Colonic mucosa (tissue), 4 donors: ENCODE measurements at regions not wholly inside any gene's neighbourhood (a gene's known extent, or its start where the extent isn't known, plus 50 kb on each side); places are given as distances from the start of the nearest gene placed in this dataset.

Experiments used
- DNase-seq: peaks from one replicate; pipeline ENCODE4 v3.0.0-alpha.2; 2020
- H3K27ac ChIP-seq: fragments of 200-600 bp; one replicate; pipeline ENCODE4 v1.8.0; 2021
- H3K27me3 ChIP-seq: fragments of 200-600 bp; one replicate; pipeline ENCODE4 v1.8.0; 2021
- H3K36me3 ChIP-seq: fragments of 200-600 bp; one replicate; pipeline ENCODE4 v1.8.0; 2021
- H3K4me1 ChIP-seq: fragments of 200-600 bp; one replicate; pipeline ENCODE4 v1.8.0; 2021; ENCODE audit warnings: mild to moderate bottlenecking
- H3K4me3 ChIP-seq: fragments of 200-600 bp; one replicate; pipeline ENCODE4 v1.8.0; 2021
- H3K9ac ChIP-seq, 2 donors: one replicate each; pipeline ENCODE4 v1.7.0; 2013; ENCODE audit warnings: control low read depth in 2 of 2, low read depth in 2 of 2, low read length in 2 of 2
- H3K9me3 ChIP-seq: fragments of 200-600 bp; one replicate; pipeline ENCODE4 v1.8.0; 2021
- intact Hi-C: fragments of 100-400 bp; cut with DNase I; formaldehyde crosslinking; loops from one replicate; pipeline ENCODE4 v1.14.1; 2022
- TF ChIP-seq, protein P1 (sequence below): fragments of 200-600 bp; IDR thresholded peaks from one replicate; pipeline ENCODE4 v1.8.0; 2022; ENCODE audit warnings: antibody characterized with exemption, mild to moderate bottlenecking
- donor health status: healthy.
- donor health status: DM: no; HTN: no; CAD: no.
- donor health status: DM: no; HTN: no; CAD: no.

- intact Hi-C loops = no loop called here
- TF ChIP-seq, protein P1, sequence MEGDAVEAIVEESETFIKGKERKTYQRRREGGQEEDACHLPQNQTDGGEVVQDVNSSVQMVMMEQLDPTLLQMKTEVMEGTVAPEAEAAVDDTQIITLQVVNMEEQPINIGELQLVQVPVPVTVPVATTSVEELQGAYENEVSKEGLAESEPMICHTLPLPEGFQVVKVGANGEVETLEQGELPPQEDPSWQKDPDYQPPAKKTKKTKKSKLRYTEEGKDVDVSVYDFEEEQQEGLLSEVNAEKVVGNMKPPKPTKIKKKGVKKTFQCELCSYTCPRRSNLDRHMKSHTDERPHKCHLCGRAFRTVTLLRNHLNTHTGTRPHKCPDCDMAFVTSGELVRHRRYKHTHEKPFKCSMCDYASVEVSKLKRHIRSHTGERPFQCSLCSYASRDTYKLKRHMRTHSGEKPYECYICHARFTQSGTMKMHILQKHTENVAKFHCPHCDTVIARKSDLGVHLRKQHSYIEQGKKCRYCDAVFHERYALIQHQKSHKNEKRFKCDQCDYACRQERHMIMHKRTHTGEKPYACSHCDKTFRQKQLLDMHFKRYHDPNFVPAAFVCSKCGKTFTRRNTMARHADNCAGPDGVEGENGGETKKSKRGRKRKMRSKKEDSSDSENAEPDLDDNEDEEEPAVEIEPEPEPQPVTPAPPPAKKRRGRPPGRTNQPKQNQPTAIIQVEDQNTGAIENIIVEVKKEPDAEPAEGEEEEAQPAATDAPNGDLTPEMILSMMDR = no peak
- Histone ChIP-seq H3K9ac (no peak overlapping the region), H3K27ac (no peak overlapping the region), H3K27me3 (no peaks in the 10 kb centered on the region), H3K9me3 (no peaks in the 10 kb centered on the region), H3K36me3 (no peaks in the 10 kb centered on the region), H3K4me1 (no peaks in the 10 kb centered on the region), H3K4me3 (no peak overlapping the region)
- DNase-seq = no peak
These were observed 1471.7 kb downstream of the CDH8 start for GRCh38 chr16:60564588-60564987.

DNA sequence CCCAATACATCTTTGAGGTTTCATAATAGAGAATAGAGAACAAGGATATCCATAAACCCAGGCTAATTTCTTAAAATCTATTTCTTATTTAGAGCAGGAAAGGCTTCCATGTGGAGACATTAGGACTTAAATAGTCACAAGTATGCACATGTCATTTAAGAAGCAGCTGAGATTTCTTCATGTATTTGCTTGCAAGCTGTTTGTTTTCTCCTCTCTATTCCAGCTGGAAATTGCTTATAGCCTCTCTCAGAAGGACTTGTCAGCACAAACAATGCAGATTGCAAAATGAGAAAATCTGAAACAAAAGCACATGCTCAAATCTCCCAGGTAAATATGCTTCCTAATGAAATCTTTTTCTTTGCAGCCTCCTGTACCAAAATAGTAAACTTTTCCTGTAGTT is 1473.1 kb downstream of the CDH8 start:
- intact Hi-C loops = no loop called here
- H3K27ac ChIP-seq = no peak overlapping the region

DNA sequence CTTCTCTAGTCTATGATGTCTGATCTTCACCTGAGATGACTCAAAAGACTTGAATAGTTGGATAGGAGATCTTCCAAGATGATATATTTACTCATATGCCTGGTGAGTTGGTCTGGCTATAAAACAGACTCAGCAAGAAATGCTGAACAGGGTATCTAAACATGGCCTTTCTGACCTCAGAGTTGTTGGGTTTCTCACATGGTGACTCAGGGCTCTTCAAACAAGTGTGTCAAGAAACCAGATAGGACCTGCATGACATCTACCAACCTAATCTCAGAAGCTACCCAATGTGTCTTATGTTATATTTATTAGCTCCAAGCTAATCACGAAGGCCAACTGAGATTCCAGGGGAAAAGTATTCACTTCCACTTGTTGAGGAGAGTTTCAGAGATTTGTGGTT is 1477.3 kb downstream of the CDH8 start:
- no peak for DNase-seq
- TF ChIP-seq, protein P1 = no peak
- H3K4me3 ChIP-seq = no peak overlapping the region
- no peaks in the 10 kb centered on the region for H3K36me3 ChIP-seq
- intact Hi-C loops = no loop called here
- no peak overlapping the region for H3K27ac ChIP-seq
- no peaks in the 10 kb centered on the region for H3K4me1 ChIP-seq
- no peak overlapping the region for H3K9ac ChIP-seq
- H3K9me3 ChIP-seq = no peaks in the 10 kb centered on the region
- no peaks in the 10 kb centered on the region for H3K27me3 ChIP-seq

More for the DNA sequence above, 1473.1 kb downstream of the CDH8 start:
- Histone ChIP-seq H3K36me3 (no peaks in the 10 kb centered on the region), H3K4me3 (no peak overlapping the region), H3K9me3 (no peaks in the 10 kb centered on the region), H3K4me1 (no peaks in the 10 kb centered on the region), H3K27me3 (no peaks in the 10 kb centered on the region), H3K9ac (no peak overlapping the region)
- TF ChIP-seq, protein P1 = no peak
- DNase-seq = no peak

DNA sequence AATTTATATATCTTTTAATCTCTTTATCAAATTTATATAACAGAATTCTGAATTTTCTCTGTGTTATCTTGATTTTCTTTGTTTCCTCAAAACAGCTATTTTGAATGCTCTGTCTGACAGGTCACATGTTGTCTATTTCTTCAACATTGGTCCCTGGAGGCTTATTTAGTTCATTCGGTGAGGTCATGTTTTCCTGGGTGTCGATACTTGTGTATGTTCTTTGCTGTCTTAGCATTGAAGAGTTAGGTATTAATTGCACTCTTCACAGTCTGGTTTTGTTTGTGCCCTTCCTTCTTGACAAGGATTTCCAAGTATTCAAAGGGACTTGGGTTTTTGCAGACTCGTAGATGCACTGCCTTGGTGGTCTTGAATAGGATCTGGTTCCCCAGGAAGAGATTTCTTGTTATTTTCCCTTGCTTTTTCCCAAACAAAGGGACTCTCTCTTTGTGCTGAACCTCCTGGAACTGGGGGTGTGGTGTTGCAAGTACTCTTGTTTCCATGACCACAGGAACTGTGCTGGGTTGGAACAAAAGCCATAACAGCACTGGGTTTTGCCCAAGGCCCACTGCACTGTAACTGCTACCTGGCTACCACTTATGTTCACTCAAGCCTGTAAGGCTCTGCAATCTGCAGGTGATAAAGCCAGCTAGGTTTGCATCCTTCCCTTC is 1483.0 kb downstream of the CDH8 start:
- Histone ChIP-seq H3K9ac (no peak overlapping the region), H3K9me3 (no peaks in the 10 kb centered on the region), H3K36me3 (no peaks in the 10 kb centered on the region), H3K4me3 (no peak overlapping the region), H3K27ac (no peak overlapping the region), H3K4me1 (no peaks in the 10 kb centered on the region), H3K27me3 (no peaks in the 10 kb centered on the region)
- TF ChIP-seq, protein P1 = no peak
- intact Hi-C loops = no loop called here
- no peak for DNase-seq

DNA sequence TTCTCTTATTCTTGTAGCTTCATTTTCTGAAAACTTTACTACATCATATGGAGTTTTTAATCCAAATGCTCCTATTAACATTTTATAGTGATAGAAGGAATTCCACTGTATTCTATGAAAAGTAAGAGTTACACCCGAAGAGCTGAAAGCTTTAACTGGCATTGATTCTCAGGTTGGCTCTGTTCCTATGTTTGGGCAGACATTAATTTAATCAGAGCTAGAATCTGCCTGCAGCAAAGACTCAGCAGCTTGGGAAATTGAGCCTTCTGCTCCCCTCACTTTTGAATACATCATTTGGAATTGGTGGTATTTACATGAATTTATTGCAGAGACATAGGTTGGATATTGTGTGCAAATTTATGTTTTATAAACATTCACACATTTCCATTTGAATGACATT is 1494.7 kb downstream of the CDH8 start:
- Histone ChIP-seq H3K9me3 (no peaks in the 10 kb centered on the region), H3K4me3 (no peak overlapping the region), H3K36me3 (no peaks in the 10 kb centered on the region), H3K9ac (no peak overlapping the region), H3K4me1 (no peaks in the 10 kb centered on the region), H3K27ac (no peak overlapping the region), H3K27me3 (no peaks in the 10 kb centered on the region)
- no peak for DNase-seq
- intact Hi-C loops = no loop called here
- TF ChIP-seq, protein P1 = no peak
